ENCODE measurements at regions not wholly inside any gene's neighbourhood (a gene's known extent, or its start where the extent isn't known, plus 50 kb on each side); places are given as distances from the start of the nearest gene placed in this dataset.
"Not testable (repeated sequence)": the region's sequence is repeated elsewhere in the genome, so short reads cannot be mapped to it uniquely, and the experiment has no call there.

DNA sequence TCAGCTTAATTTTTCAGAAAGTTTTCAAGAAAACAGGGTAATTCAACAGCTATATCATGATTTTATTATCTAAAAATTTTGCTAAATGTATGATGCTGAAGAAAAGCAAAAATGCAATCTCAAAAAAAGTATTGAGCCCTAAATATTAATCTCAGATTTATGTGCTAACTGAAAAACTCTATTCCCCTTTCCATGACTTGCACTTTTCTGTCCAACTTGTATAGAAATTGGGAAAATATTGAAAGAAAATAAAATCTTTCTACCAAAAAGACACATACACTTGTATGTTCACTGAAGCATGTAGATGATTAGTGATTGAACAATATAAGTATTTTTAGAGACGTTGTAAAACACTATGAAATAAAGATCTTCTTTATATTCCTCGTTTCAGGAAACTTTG lies 368.0 kb upstream of the ATXN7L3B start:
- no peak for DNase-seq (ENCODE audit: low read depth in 1 of 2, low spot score in 1 of 2)
- in situ Hi-C loops (cut with HindIII; ENCODE audit: low pct_unique_long_range_greater_than_20kb, low sequenced_read_pairs): no loop called here
- TF ChIP-seq JUND (IDR thresholded peaks at IDR 0.05; ENCODE audit: low read depth): no peak

DNA sequence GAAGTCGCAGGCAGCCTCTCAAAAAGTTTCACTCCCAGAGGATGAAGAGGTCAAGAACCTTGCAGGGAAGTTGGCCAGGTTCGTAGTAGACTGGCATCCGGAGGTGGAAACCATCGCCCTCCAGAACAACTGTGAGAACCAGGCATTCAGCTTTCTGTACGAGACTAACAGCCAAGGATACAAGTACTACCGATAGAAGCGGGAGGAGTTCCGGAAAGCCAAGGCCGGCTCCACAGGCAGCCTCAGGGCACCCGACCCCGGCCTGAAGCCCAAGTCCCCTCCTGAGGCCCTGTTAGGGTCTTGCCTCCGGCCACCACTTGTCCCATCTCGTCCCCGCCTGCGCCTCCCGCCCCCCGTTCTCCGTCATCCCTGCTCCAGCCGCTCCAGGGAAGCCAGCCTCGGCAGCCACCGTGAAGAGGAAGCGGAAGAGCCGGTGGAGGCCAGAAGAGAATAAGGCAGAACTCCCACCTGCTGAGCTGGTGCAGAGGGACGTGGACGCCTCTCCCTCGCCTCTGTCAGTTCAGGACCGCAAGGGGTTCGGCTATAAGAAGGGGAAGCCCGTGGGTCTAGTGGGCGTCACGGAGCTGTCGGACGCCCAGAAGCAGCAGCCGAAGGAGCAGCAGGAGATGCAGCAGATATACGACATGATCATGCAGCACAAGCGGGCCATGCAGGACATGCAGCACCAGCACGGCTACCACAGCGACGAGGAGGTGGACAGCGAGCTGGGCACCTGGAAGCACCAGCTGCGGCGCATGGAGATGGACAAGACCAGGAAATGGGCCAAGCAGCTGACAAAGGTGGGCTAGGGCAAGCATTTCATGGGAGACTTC lies 366.8 kb upstream of the ATXN7L3B start:
- in situ Hi-C loops (cut with HindIII; ENCODE audit: low pct_unique_long_range_greater_than_20kb, low sequenced_read_pairs): no loop called here

DNA sequence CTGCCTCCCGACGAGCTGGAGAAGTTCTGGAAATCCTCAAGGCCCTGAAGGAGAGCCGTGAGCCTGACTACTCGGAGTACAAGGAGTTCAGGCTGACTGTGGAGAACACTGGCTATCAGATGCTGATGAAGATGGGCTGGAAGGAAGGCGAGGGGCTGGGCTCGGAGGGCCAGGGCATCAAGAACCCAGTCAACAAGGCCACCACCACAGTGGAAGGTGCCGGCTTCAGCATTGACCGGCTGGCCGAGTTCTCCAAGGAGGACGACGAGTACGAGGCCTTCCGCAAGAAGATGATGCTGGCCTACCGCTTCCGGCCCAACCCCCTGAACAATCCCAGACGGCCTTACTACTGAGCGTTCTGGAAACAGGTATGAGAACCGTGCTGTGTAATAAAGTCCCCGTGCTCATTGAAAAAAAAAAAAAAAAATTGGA lies 366.1 kb upstream of the ATXN7L3B start:
- no peak for TF ChIP-seq JUND (IDR thresholded peaks at IDR 0.05; ENCODE audit: low read depth)

More for the DNA sequence above, 366.8 kb upstream of the ATXN7L3B start:
- no peak for TF ChIP-seq JUND (IDR thresholded peaks at IDR 0.05; ENCODE audit: low read depth)
- no peak for DNase-seq (ENCODE audit: low read depth in 1 of 2, low spot score in 1 of 2)

DNA sequence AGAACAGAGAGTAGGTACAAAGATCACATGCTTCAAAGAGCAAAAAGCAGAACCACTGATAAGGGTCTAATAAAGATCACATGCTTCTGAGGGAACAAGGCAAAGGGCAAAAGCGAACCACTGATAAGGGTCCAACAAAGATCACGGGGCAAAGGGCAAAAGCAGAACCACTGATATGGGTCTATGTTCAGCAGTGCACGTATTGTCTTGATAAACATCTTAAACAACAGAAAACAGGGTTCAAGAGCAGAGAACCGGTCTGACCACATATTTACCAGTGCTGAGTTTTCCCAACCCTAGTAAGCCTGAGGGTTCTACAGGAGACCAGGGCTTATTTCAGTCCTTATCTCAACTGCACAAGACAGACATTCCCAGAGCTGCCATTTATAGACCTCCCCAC lies 362.7 kb upstream of the ATXN7L3B start:
- peak in 1 of 2 experiments; percentile 10 for DNase-seq (ENCODE audit: low read depth in 1 of 2, low spot score in 1 of 2)
- in situ Hi-C loops (cut with HindIII; ENCODE audit: low pct_unique_long_range_greater_than_20kb, low sequenced_read_pairs): not testable (repeated sequence)

More for the DNA sequence above, 366.1 kb upstream of the ATXN7L3B start:
- DNase-seq (ENCODE audit: low read depth in 1 of 2, low spot score in 1 of 2): no peak
- in situ Hi-C loops (cut with HindIII; ENCODE audit: low pct_unique_long_range_greater_than_20kb, low sequenced_read_pairs): no loop called here

DNA sequence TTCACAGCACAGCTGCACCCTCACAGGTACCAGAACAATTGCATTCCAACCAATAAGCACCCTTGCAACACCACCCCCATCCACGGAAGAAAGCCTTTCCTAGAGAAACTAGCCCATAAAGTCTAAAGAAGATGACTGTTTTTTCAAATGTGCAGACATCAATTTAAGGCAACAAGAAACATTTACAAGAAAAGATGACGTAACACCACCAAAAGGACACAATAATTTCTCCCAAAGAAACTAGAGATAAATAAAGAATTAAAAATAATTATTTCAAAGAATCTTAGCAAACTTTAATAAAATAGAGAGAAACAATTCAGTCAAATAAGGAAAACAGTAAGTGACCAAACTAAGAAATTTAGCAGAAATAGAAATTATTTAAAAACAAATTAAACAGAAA lies 352.3 kb upstream of the ATXN7L3B start:
- DNase-seq (ENCODE audit: low read depth in 1 of 2, low spot score in 1 of 2): no peak
- in situ Hi-C loops (cut with HindIII; ENCODE audit: low pct_unique_long_range_greater_than_20kb, low sequenced_read_pairs): no loop called here
- TF ChIP-seq JUND (IDR thresholded peaks at IDR 0.05; ENCODE audit: low read depth): no peak

DNA sequence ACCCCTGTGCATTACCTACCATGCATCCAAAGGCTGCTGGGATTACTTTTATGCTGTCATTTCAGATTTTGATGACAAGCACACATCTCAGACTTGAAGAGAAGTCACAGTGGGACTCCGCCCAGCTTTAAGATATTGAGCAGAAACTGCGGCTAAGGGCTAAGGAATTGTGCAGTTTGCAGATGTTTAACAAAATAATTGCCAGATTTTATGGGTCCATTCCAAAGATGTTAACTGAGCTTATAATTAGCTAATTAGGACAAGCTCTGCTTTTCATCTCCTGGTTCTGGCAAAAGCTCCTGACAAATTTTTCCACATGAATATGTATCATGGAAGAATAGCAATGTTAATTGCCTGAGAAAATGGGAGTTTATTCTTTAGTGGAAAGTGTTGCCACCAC lies 344.4 kb upstream of the ATXN7L3B start:
- TF ChIP-seq JUND (IDR thresholded peaks at IDR 0.05; ENCODE audit: low read depth): no peak
- in situ Hi-C loops (cut with HindIII; ENCODE audit: low pct_unique_long_range_greater_than_20kb, low sequenced_read_pairs): no loop called here
- no peak for DNase-seq (ENCODE audit: low read depth in 1 of 2, low spot score in 1 of 2)

DNA sequence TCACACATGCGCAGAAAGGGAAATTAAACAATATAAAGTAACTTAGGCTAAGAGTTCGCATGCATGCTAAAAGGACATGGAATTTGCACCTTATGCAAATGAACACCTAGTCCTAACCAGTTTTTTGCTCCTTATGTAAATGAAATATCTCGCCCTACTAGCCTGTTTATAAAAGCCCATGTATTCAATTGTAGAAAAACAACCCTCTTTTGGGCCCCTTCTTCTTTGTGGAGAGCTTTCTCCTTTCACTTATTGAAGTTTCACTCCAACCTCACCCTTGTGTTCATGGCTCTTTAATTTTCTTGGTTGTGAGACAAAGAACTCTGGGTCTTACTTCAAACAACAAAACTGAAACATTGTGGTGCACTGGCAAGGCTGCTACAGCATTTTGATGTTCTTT lies 333.4 kb upstream of the ATXN7L3B start:
- in situ Hi-C loops (cut with HindIII; ENCODE audit: low pct_unique_long_range_greater_than_20kb, low sequenced_read_pairs): no loop called here
- TF ChIP-seq JUND (IDR thresholded peaks at IDR 0.05; ENCODE audit: low read depth): no peak
- DNase-seq (ENCODE audit: low read depth in 1 of 2, low spot score in 1 of 2): no peak

DNA sequence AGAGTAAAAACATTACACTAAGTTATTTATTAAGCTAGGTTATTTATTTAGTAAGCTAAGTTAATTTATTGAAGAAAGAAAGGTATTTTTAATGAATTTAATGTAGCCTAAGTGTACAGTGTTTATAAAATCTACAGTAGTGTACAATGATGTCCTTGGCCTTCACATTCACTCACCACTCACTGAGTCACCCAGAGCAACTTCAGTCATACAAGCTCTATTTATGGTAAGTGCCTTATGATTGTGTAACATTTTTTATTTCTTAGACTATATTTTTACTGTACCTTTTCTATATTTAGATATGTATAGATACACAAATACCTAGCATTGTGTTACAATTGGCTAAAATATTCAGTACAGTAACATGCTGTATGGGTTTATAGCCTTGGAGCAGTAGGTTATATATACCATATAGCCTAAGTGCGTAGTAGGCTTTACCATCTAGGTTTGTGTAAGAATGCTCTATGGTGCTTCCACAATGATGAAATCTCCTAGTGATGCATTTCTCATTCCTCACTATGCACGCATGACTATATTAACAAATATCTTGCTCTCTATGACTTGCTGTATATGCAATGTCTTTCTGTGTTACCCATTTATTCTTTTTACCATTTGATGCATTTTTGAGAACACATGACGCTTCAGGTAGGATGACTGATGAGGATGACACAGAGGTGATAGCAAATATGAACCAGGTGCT lies 309.6 kb upstream of the ATXN7L3B start:
- no peak for TF ChIP-seq JUND (IDR thresholded peaks at IDR 0.05; ENCODE audit: low read depth)
- DNase-seq (ENCODE audit: low read depth in 1 of 2, low spot score in 1 of 2): no peak
- in situ Hi-C loops (cut with HindIII; ENCODE audit: low pct_unique_long_range_greater_than_20kb, low sequenced_read_pairs): no loop called here

DNA sequence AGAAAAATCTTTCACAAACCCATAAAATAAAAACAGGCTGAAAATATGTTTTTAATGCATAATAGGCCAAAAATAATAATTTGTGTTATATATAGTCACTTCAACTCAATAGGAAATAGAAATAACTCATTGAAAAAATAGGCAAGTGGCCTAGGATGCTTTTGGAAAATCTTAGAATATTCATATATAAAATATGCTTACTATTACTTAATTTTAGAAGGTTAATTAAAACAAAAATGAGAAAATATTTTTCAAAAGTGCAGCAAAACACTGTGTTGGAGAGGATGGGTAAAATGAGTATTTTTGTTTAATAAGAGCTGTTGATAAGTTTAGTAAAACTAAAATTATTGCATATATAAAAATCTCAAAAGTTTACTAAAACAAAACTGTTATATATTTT lies 308.0 kb upstream of the ATXN7L3B start:
- in situ Hi-C loops (cut with HindIII; ENCODE audit: low pct_unique_long_range_greater_than_20kb, low sequenced_read_pairs): no loop called here
- DNase-seq (ENCODE audit: low read depth in 1 of 2, low spot score in 1 of 2): no peak
- TF ChIP-seq JUND (IDR thresholded peaks at IDR 0.05; ENCODE audit: low read depth): no peak

DNA sequence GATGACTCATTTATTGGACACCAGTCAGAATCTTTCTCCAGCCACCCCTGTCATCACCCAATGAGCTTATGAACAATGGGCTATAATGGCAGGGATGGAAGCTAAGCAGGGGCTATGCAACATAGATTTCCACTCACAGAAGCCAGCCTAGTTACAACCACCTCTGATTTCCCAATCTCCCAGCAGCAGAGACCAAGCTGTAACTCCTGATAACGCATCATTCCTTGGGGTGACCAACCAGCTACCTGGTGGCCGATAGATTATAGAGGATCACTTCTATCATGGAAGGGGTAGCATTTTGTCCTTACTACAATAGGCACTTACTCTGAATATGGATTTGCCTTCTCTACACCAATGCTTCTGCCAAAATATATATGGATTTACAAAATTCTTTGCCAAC lies 302.3 kb upstream of the ATXN7L3B start:
- DNase-seq (ENCODE audit: low read depth in 1 of 2, low spot score in 1 of 2): no peak
- no peak for TF ChIP-seq JUND (IDR thresholded peaks at IDR 0.05; ENCODE audit: low read depth)
- in situ Hi-C loops (cut with HindIII; ENCODE audit: low pct_unique_long_range_greater_than_20kb, low sequenced_read_pairs): no loop called here

DNA sequence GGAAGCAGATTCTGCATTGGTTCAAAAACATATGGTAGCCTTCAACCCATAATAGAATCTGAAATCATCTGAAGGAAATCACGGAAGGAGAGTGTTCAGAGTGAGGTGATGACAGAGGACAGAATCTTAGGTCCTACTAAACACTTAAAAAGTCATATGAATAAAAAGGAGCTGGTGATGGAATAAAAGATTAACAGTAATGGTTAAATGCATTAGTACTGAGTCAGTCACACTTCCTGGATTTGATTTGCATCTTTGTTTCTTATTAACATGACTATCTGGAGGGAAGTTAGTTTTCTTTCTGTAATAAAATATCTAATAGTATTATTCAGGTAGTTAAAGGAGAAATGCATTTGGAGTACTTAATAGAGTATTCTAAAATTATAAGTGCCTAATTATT lies 296.3 kb upstream of the ATXN7L3B start:
- in situ Hi-C loops (cut with HindIII; ENCODE audit: low pct_unique_long_range_greater_than_20kb, low sequenced_read_pairs): no loop called here
- TF ChIP-seq JUND (IDR thresholded peaks at IDR 0.05; ENCODE audit: low read depth): no peak
- no peak for DNase-seq (ENCODE audit: low read depth in 1 of 2, low spot score in 1 of 2)

DNA sequence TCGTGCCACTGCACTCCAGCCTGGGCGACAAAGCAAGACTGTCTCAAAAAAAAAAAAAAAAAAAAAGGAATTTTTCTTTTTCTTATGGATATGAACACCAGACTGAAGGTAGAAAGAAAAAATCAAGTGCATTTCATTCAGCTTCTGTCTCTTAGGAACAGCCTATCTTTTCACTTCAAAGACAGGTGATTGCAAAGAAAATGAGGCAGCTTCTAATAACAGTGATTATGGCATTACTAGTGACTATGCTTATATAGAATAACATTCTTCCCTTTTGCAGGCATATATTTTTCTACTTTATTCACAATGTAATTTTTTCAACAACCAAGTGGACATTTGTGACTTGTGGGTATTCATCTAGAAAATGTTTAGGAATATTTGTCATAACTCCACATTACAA lies 295.5 kb upstream of the ATXN7L3B start:
- in situ Hi-C loops (cut with HindIII; ENCODE audit: low pct_unique_long_range_greater_than_20kb, low sequenced_read_pairs): no loop called here
- no peak for TF ChIP-seq JUND (IDR thresholded peaks at IDR 0.05; ENCODE audit: low read depth)
- no peak for DNase-seq (ENCODE audit: low read depth in 1 of 2, low spot score in 1 of 2)

DNA sequence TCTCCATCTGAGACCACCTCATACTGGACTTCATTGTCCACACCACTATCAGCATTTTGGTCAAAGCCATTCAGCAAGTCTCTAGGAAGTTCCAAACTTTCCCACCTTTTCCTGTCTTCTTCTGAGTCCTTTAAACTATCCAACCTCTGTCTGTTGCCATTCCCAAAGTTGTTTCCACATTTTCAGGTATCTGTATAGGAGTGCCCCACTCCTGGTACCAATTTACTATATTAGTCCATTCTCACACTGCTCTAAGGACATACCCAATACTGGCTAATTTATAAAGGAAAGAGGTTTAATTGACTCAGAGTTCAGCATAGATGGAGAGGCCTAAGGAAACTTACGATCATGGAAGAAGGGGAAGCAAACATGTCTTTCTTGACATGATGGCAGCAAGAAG lies 292.2 kb upstream of the ATXN7L3B start:
- in situ Hi-C loops (cut with HindIII; ENCODE audit: low pct_unique_long_range_greater_than_20kb, low sequenced_read_pairs): no loop called here
- TF ChIP-seq JUND (IDR thresholded peaks at IDR 0.05; ENCODE audit: low read depth): no peak
- DNase-seq (ENCODE audit: low read depth in 1 of 2, low spot score in 1 of 2): no peak

Measured in T47D (cell line).